ENCODE measurements at regions not wholly inside any gene's neighbourhood (a gene's known extent, or its start where the extent isn't known, plus 50 kb on each side); places are given as distances from the start of the nearest gene placed in this dataset.

- Mint-ChIP-seq H3K4me3 (no peak overlapping the region), H3K27me3 (ENCODE audit: low read depth in 3 of 3) (peaks cover 2 to 4% (median 4%) of the 10 kb centered on the region in 3 donors), H3K36me3 (no peaks in the 10 kb centered on the region), H3K9me3 (peaks cover 0 to 3% (median 3%) of the 10 kb centered on the region in 7 donors), H3K27ac (no peak overlapping the region), H3K4me1 (peaks cover 41% of the 10 kb centered on the region)
- Histone ChIP-seq H3K4me1 (ENCODE audit: control insufficient read depth in 1 of 2, insufficient read depth in 2 of 2, low read length in 2 of 2) (peaks cover 17 to 30% of the 10 kb centered on the region in 2 donors), H3K4me2 (replicated peaks; ENCODE audit: extremely low read depth, low read length, poor library complexity, severe bottlenecking) (no peak overlapping the region), H3K27ac (ENCODE audit: low read depth in 1 of 2, low read length in 2 of 2) (no peak overlapping the region), H4K20me1 (ENCODE audit: insufficient read depth, low read length) (no peaks in the 10 kb centered on the region), H3K9ac (ENCODE audit: insufficient read depth, low read length, poor library complexity, severe bottlenecking) (no peak overlapping the region), H3K4me3 (replicated peaks in 1 of 3; ENCODE audit: low read depth in 2 of 3, low read length in 3 of 3) (no peak overlapping the region), H3K36me3 (replicated peaks in 1 of 2; ENCODE audit: control insufficient read depth in 1 of 2, insufficient read depth in 2 of 2, low read length in 2 of 2) (no peaks in the 10 kb centered on the region), H3K79me2 (ENCODE audit: insufficient read depth, low read length) (no peaks in the 10 kb centered on the region), H2AFZ (ENCODE audit: insufficient read depth, low read depth, low read length, poor library complexity, severe bottlenecking) (no peak overlapping the region), H3K9me3 (replicated peaks in 1 of 2; ENCODE audit: control insufficient read depth in 1 of 2, insufficient read depth in 1 of 2, low read length in 2 of 2) (no peaks in the 10 kb centered on the region), H3K27me3 (ENCODE audit: control insufficient read depth in 2 of 2, insufficient read depth in 2 of 2, low read length in 2 of 2) (no peaks in the 10 kb centered on the region)
- WGBS (ENCODE audit: insufficient coverage), result 89% methylated on average over 1 of the region's 5 CpGs
- no peak for DNase-seq
- TF ChIP-seq, protein P1, sequence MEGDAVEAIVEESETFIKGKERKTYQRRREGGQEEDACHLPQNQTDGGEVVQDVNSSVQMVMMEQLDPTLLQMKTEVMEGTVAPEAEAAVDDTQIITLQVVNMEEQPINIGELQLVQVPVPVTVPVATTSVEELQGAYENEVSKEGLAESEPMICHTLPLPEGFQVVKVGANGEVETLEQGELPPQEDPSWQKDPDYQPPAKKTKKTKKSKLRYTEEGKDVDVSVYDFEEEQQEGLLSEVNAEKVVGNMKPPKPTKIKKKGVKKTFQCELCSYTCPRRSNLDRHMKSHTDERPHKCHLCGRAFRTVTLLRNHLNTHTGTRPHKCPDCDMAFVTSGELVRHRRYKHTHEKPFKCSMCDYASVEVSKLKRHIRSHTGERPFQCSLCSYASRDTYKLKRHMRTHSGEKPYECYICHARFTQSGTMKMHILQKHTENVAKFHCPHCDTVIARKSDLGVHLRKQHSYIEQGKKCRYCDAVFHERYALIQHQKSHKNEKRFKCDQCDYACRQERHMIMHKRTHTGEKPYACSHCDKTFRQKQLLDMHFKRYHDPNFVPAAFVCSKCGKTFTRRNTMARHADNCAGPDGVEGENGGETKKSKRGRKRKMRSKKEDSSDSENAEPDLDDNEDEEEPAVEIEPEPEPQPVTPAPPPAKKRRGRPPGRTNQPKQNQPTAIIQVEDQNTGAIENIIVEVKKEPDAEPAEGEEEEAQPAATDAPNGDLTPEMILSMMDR (IDR thresholded peaks at IDR 0.05), result no peak
- intact Hi-C loops (cut with micrococcal nuclease), result loop anchor here in 1 of 2 donors (5.0 kb wide), 1 partner anchor 61 kb away; no protein-coding TSS in a partner anchor
Observed at GRCh38 chr9:108160706-108161355, 671.3 kb upstream of the KLF4 start.

- H3K27ac Mint-ChIP-seq, result no peak overlapping the region
- H3K9me3 ChIP-seq (replicated peaks in 1 of 2; ENCODE audit: control insufficient read depth in 1 of 2, insufficient read depth in 1 of 2, low read length in 2 of 2), result no peaks in the 10 kb centered on the region
- H3K27me3 Mint-ChIP-seq (ENCODE audit: low read depth in 3 of 3), result peaks cover 0 to 4% (median 4%) of the 10 kb centered on the region in 3 donors
Observed at GRCh38 chr9:108160039-108160438, 670.5 kb upstream of the KLF4 start.

More at GRCh38 chr9:108160039-108160438, 670.5 kb upstream of the KLF4 start:
- Histone ChIP-seq H3K79me2 (ENCODE audit: insufficient read depth, low read length) (no peaks in the 10 kb centered on the region), H3K9ac (ENCODE audit: insufficient read depth, low read length, poor library complexity, severe bottlenecking) (no peak overlapping the region), H3K27ac (ENCODE audit: low read depth in 1 of 2, low read length in 2 of 2) (no peak overlapping the region), H3K4me1 (ENCODE audit: control insufficient read depth in 1 of 2, insufficient read depth in 2 of 2, low read length in 2 of 2) (peaks cover 21 to 38% of the 10 kb centered on the region in 2 donors), H3K27me3 (ENCODE audit: control insufficient read depth in 2 of 2, insufficient read depth in 2 of 2, low read length in 2 of 2) (no peaks in the 10 kb centered on the region), H2AFZ (ENCODE audit: insufficient read depth, low read depth, low read length, poor library complexity, severe bottlenecking) (no peak overlapping the region), H4K20me1 (ENCODE audit: insufficient read depth, low read length) (no peaks in the 10 kb centered on the region), H3K4me3 (replicated peaks in 1 of 3; ENCODE audit: low read depth in 2 of 3, low read length in 3 of 3) (no peak overlapping the region), H3K4me2 (replicated peaks; ENCODE audit: extremely low read depth, low read length, poor library complexity, severe bottlenecking) (no peak overlapping the region), H3K36me3 (replicated peaks in 1 of 2; ENCODE audit: control insufficient read depth in 1 of 2, insufficient read depth in 2 of 2, low read length in 2 of 2) (no peaks in the 10 kb centered on the region)
- intact Hi-C loops (cut with micrococcal nuclease), result loop anchor here in 1 of 2 donors (5.0 kb wide), 1 partner anchor 62 kb away; no protein-coding TSS in a partner anchor
- 93% methylated on average over 1 of the region's 1 CpG for WGBS (ENCODE audit: insufficient coverage)
- TF ChIP-seq, protein P1 (IDR thresholded peaks at IDR 0.05), result no peak
- Mint-ChIP-seq H3K4me1 (peaks cover 47% of the 10 kb centered on the region), H3K4me3 (no peak overlapping the region), H3K9me3 (peaks cover 0 to 3% (median 0%) of the 10 kb centered on the region in 7 donors), H3K36me3 (no peaks in the 10 kb centered on the region)
- no peak for DNase-seq

Data from CD14-positive monocyte (primary cell).